Endothelial cell of umbilical vein (primary cell): ENCODE measurements at regions not wholly inside any gene's neighbourhood (a gene's known extent, or its start where the extent isn't known, plus 50 kb on each side); places are given as distances from the start of the nearest gene placed in this dataset.

Experiments used
- BruUV-seq: library from RNA; stranded (reverse); fragments of 400-500 nt; replicated peaks from 2 replicates; lab custom pipeline; 2021; lab: Mats Ljungman, UMichigan
- CTCF ChIA-PET: fragments of 300-600, 350-600 bp; sonication (Branson Sonifier 250); formaldehyde crosslinking; loops from one replicate; lab custom pipeline; 2021; ENCODE audit warnings: antibody characterized with exemption, inconsistent platforms; lab: Charles Lee
- POLR2A ChIA-PET: fragments of 300-600, 350-600 bp; sonication (Branson Sonifier 250); formaldehyde crosslinking; loops from one replicate; lab custom pipeline; 2021; ENCODE audit warnings: antibody characterized with exemption, inconsistent platforms; lab: Charles Lee
- DNase-seq: peaks from one replicate; pipeline ENCODE4 v3.0.0-alpha.2; 2011; ENCODE audit warnings: low read depth, low spot score
- FAIRE-seq: peaks from 2 replicates; lab custom pipeline; 2011; peaks lifted over from hg19 to GRCh38; lab: Jason Lieb, UNC
- H2AFZ ChIP-seq: 2 replicates; pipeline ENCODE4 v1.6.0; 2012; ENCODE audit warnings: low read depth, low read length, control low read depth, inconsistent platforms
- H3K27ac ChIP-seq: 2 replicates; pipeline ENCODE4 v1.5.1; 2011; ENCODE audit warnings: low read depth, mild to moderate bottlenecking, control low read depth, low read length, moderate library complexity; ENCODE audit not compliant: insufficient read depth
- H3K27me3 ChIP-seq, 2 experiments: 2 replicates each; pipeline versions ENCODE4 v1.6.0 to v1.6.1; 2011; ENCODE audit warnings: low read length in 2 of 2, mixed read lengths in 1 of 2; ENCODE audit not compliant: control insufficient read depth in 2 of 2, insufficient read depth in 2 of 2
- H3K36me3 ChIP-seq, 2 experiments: 2 replicates in 1 of 2; 3 replicates in 1 of 2; pipeline ENCODE4 v1.5.1; 2011; ENCODE audit warnings: low read length in 2 of 2, mild to moderate bottlenecking in 1 of 2, moderate library complexity in 1 of 2; ENCODE audit not compliant: control insufficient read depth in 2 of 2, insufficient read depth in 2 of 2; ENCODE audit errors: extremely low read depth in 1 of 2
- H3K4me1 ChIP-seq: 3 replicates; pipeline ENCODE4 v1.5.1; 2011; ENCODE audit warnings: mild to moderate bottlenecking, low read length; ENCODE audit not compliant: control insufficient read depth, insufficient read depth; ENCODE audit errors: extremely low read depth
- H3K4me2 ChIP-seq: 2 replicates; pipeline ENCODE4 v1.6.1; 2011; ENCODE audit warnings: low read length, control low read depth, mixed read lengths; ENCODE audit not compliant: insufficient read depth
- H3K4me3 ChIP-seq, 3 experiments: fragments of 200-600 bp in 1 of 3; sonication (generic), shearing (Covaris generic) in 1 of 3; replicated peaks in 1 of 3; 2 replicates each; pipeline ENCODE4 v1.5.1; 2011 to 2016; ENCODE audit warnings: control low read depth in 3 of 3, low read length in 3 of 3, mild to moderate bottlenecking in 2 of 3, inconsistent platforms in 1 of 3, low read depth in 1 of 3, moderate library complexity in 1 of 3; ENCODE audit not compliant: insufficient read depth in 1 of 3
- H3K79me2 ChIP-seq: 2 replicates; pipeline ENCODE4 v1.6.0; 2012; ENCODE audit warnings: low read length, inconsistent platforms; ENCODE audit not compliant: control insufficient read depth, insufficient read depth
- H3K9ac ChIP-seq: replicated peaks from 2 replicates; pipeline ENCODE3; 2011; ENCODE audit warnings: low read length, control low read depth; ENCODE audit not compliant: insufficient read depth; ENCODE audit errors: extremely low read depth
- H3K9me1 ChIP-seq: replicated peaks from 3 replicates; pipeline ENCODE4 v1.6.0; 2011; ENCODE audit warnings: mild to moderate bottlenecking, low read length; ENCODE audit not compliant: control insufficient read depth, insufficient read depth; ENCODE audit errors: extremely low read depth
- H3K9me3 ChIP-seq: replicated peaks from 2 replicates; pipeline ENCODE4 v1.5.1; 2012; ENCODE audit warnings: low read length, inconsistent platforms; ENCODE audit not compliant: control insufficient read depth, insufficient read depth
- H4K20me1 ChIP-seq: replicated peaks from 2 replicates; pipeline ENCODE3; 2011; ENCODE audit warnings: mild to moderate bottlenecking, low read length; ENCODE audit not compliant: control insufficient read depth, insufficient read depth; ENCODE audit errors: extremely low read depth
- EZH2 ChIP-seq: IDR thresholded peaks from 2 replicates; pipeline ENCODE4 v1.6.1; 2012; ENCODE audit warnings: borderline replicate concordance, low read depth, mild to moderate bottlenecking, moderate library complexity, low read length, inconsistent platforms; ENCODE audit not compliant: severe bottlenecking
- FOS ChIP-seq: IDR thresholded peaks from 2 replicates; pipeline ENCODE4 v1.6.1; 2011; ENCODE audit warnings: mild to moderate bottlenecking, low read length, moderate library complexity, borderline replicate concordance; ENCODE audit not compliant: insufficient read depth
- GATA2 ChIP-seq: IDR thresholded peaks from 2 replicates; pipeline ENCODE4 v1.7.0; 2011; ENCODE audit warnings: low read depth, mild to moderate bottlenecking, moderate library complexity, mixed read lengths, low read length; ENCODE audit not compliant: insufficient read length, insufficient read depth
- JUN ChIP-seq: IDR thresholded peaks from 2 replicates; pipeline ENCODE4 v1.6.1; 2011; ENCODE audit warnings: borderline replicate concordance, low read depth; ENCODE audit not compliant: insufficient read length, insufficient read depth
- MYC ChIP-seq: IDR thresholded peaks from one replicate; pipeline ENCODE4 v1.6.1; 2011; ENCODE audit warnings: mild to moderate bottlenecking, low read depth, low read length
- POLR2A ChIP-seq: IDR thresholded peaks from 2 replicates; pipeline ENCODE4 v1.6.1; 2012; ENCODE audit warnings: low read depth, mild to moderate bottlenecking, control low read depth, low read length
- POLR2AphosphoS5 ChIP-seq: IDR thresholded peaks from 2 replicates; pipeline ENCODE4 v1.6.1; 2012; ENCODE audit warnings: low read depth, mild to moderate bottlenecking, control low read depth, low read length, moderate library complexity; ENCODE audit not compliant: insufficient read depth
- dilution Hi-C: fragments of 300-500 bp; cut with MboI; formaldehyde crosslinking; loops from one replicate; pipeline ENCODE4 v1.15.0; 2019; ENCODE audit warnings: low sequenced_read_pairs; ENCODE audit not compliant: extremely low pct_ligation_motif_present
- intact Hi-C: fragments of 100-400 bp; cut with micrococcal nuclease; formaldehyde crosslinking; loops from one replicate; pipeline ENCODE4 v1.10.0; 2022
- TF ChIP-seq, protein P1 (sequence below): IDR thresholded peaks from 2 replicates; pipeline ENCODE4 v1.6.1; 2011; ENCODE audit not compliant: insufficient read depth, insufficient read length
- TF ChIP-seq, protein P2 (sequence below), 2 donors: IDR thresholded peaks; 1 replicate in 1 of 2; 2 replicates in 1 of 2; pipeline ENCODE4 v1.5.1; 2011; ENCODE audit warnings: low read length in 2 of 2, mild to moderate bottlenecking in 2 of 2, moderate library complexity in 2 of 2, control low read depth in 1 of 2, inconsistent platforms in 1 of 2, low read depth in 1 of 2; ENCODE audit not compliant: insufficient read depth in 1 of 2; ENCODE audit errors: extremely low read depth in 1 of 2

DNA sequence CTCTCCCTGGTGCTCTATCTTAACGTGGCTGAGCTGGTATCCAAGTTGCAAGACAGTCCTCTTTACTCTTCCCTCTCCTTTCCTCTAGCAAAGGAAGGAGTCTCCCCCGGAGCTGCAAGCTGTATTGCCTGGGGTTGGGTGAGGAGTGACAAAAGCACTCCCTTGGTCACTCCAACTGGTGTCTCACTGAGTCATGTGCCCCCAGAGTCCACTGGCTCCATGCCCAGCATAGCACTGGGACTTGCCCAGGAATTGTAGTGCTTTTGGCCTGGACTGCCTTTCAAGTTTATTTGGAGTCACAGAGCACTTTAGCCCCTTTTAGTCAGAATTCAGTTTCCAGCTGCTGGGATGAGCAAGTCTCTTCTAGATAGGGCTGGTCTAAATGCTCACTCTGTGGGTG, 82.6 kb upstream of the FST start:
- Histone ChIP-seq H3K79me2 (no peaks in the 10 kb centered on the region), H3K9me1 (no peaks in the 10 kb centered on the region), H3K4me3 (no peak overlapping the region), H3K27me3 (no peaks in the 10 kb centered on the region), H3K36me3 (no peaks in the 10 kb centered on the region), H4K20me1 (no peaks in the 10 kb centered on the region), H3K9me3 (no peaks in the 10 kb centered on the region), H3K9ac (no peak overlapping the region), H3K4me2 (no peak overlapping the region), H2AFZ (peak overlapping the region; percentile 17), H3K4me1 (peaks cover 6% of the 10 kb centered on the region), H3K27ac (no peak overlapping the region)
- no TSS peak for BruUV-seq
- ChIA-PET CTCF (no interaction called here), POLR2A (no interaction called here)
- dilution Hi-C loops (no loop called here), intact Hi-C loops (no loop called here)
- FAIRE-seq = peak; percentile 37
- peak; percentile 71 for DNase-seq
- no peak for TF ChIP-seq MYC
- TF ChIP-seq EZH2 = no peak
- TF ChIP-seq, protein P1, sequence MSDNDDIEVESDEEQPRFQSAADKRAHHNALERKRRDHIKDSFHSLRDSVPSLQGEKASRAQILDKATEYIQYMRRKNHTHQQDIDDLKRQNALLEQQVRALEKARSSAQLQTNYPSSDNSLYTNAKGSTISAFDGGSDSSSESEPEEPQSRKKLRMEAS = no peak
- TF ChIP-seq POLR2A = no peak
- TF ChIP-seq POLR2AphosphoS5 = no peak
- no peak for TF ChIP-seq FOS
- TF ChIP-seq, protein P2, sequence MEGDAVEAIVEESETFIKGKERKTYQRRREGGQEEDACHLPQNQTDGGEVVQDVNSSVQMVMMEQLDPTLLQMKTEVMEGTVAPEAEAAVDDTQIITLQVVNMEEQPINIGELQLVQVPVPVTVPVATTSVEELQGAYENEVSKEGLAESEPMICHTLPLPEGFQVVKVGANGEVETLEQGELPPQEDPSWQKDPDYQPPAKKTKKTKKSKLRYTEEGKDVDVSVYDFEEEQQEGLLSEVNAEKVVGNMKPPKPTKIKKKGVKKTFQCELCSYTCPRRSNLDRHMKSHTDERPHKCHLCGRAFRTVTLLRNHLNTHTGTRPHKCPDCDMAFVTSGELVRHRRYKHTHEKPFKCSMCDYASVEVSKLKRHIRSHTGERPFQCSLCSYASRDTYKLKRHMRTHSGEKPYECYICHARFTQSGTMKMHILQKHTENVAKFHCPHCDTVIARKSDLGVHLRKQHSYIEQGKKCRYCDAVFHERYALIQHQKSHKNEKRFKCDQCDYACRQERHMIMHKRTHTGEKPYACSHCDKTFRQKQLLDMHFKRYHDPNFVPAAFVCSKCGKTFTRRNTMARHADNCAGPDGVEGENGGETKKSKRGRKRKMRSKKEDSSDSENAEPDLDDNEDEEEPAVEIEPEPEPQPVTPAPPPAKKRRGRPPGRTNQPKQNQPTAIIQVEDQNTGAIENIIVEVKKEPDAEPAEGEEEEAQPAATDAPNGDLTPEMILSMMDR (IDR thresholded peaks at IDR 0.05; ENCODE audit: extremely low read depth in 1 of 2, insufficient read depth in 1 of 2, low read depth in 1 of 2, low read length in 2 of 2) = no peak
- no peak for TF ChIP-seq GATA2
- TF ChIP-seq JUN = no peak
